ENCODE measurements at regions not wholly inside any gene's neighbourhood (a gene's known extent, or its start where the extent isn't known, plus 50 kb on each side); places are given as distances from the start of the nearest gene placed in this dataset.
"Not testable (repeated sequence)": the region's sequence is repeated elsewhere in the genome, so short reads cannot be mapped to it uniquely, and the experiment has no call there.

DNA sequence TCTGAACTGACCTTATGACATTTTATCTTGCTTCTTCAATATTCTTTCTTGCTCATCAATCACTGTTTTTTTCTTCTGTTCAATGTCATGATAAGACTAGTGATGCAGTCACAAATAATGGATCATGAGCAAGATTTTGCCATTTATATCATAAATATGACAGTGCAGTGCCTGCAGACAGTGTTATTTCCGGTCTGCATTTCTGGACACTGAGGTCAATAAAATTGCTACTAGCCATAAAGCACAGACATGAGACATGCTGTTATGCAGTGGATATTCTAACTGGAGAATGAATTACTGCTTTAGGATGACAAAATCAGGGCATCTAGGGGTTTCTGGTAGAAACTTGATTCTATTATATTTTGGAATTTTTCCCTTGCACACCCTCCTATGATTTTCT is 1509.7 kb upstream of the LRRTM3 start:
- ChIA-PET POLR2A (no interaction called here), CTCF (no interaction called here)
- no peak overlapping the region for H3K27ac Mint-ChIP-seq
- H3K4me3 Mint-ChIP-seq, result no peak overlapping the region
- DNase-seq, result no peak
- H3K27me3 Mint-ChIP-seq, result no peaks in the 10 kb centered on the region
- no peaks in the 10 kb centered on the region for H3K36me3 Mint-ChIP-seq (ENCODE audit: low read depth)
- H3K4me1 Mint-ChIP-seq, result no peaks in the 10 kb centered on the region
- peaks cover 12% of the 10 kb centered on the region for H3K9me3 Mint-ChIP-seq

DNA sequence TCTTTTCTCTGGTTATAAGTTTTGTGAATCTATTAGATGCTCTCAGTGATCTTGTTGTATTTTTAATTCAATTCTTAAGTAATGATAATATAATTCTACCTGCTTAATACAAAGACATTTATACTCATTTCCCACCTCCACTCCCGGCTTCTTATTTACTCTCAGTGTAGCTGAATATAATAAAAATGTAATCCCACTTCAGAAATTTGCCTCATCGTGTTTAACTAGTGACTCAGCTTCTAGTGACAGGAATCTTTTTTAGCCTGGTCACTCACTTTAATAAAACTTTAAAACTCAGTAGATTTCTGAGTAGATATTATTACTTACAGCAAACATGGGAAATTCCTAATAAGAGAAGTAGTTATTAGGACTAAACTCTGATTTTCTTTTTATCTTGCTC is 1506.2 kb upstream of the LRRTM3 start:
- Mint-ChIP-seq H3K4me3 (no peak overlapping the region), H3K36me3 (ENCODE audit: low read depth) (no peaks in the 10 kb centered on the region), H3K9me3 (peaks cover 3% of the 10 kb centered on the region), H3K27ac (no peak overlapping the region), H3K4me1 (no peaks in the 10 kb centered on the region), H3K27me3 (no peaks in the 10 kb centered on the region)
- ChIA-PET CTCF (no interaction called here), POLR2A (no interaction called here)
- no peak for DNase-seq

DNA sequence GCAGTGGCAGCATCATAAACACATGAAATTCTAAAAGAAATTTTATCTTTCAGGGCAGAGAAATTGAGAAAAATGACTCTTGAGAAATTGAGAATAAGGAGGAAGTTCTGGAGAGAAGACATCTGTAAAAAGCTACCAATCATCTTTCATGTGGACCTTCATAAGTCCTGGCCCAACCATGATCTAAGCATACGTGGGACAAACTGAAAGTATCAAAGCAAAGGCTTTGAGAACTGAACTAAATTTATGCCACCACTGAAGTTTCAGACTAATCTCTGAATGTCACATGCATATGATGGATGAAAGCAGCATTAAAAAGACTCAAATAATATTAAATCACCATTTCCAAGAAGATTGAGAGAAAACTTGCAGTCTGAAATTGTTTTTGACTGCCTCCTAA is 1502.8 kb upstream of the LRRTM3 start:
- H3K4me3 Mint-ChIP-seq, result no peak overlapping the region
- H3K36me3 Mint-ChIP-seq (ENCODE audit: low read depth), result no peaks in the 10 kb centered on the region
- no peak overlapping the region for H3K27ac Mint-ChIP-seq
- DNase-seq, result no peak
- no peaks in the 10 kb centered on the region for H3K9me3 Mint-ChIP-seq
- POLR2A ChIA-PET, result no interaction called here
- no peaks in the 10 kb centered on the region for H3K4me1 Mint-ChIP-seq
- H3K27me3 Mint-ChIP-seq, result no peaks in the 10 kb centered on the region
- CTCF ChIA-PET, result no interaction called here

DNA sequence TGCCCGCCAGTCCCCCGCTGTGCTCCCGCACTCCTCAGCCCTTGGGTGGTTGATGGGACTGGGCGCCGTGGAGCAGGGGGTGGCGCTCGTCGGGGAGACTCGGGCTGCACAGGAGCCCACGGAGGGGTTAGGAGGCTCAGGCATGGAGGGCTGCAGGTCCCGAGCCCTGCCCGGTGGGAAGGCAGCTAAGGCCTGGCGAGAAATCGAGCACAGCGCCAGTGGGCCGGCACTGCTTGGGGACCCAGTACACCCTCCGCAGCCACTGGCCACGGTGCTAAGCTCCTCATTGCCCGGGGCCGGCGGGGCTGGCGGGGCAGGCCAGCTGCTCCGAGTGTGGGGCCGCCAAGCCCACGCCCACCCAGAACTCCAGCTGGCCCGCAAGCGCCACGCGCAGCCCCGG is 1496.5 kb upstream of the LRRTM3 start:
- H3K27ac Mint-ChIP-seq; POLR2A ChIA-PET; H3K4me1 Mint-ChIP-seq; CTCF ChIA-PET; DNase-seq; H3K36me3 Mint-ChIP-seq (ENCODE audit: low read depth); H3K9me3 Mint-ChIP-seq; H3K27me3 Mint-ChIP-seq; H3K4me3 Mint-ChIP-seq: not testable (repeated sequence)

DNA sequence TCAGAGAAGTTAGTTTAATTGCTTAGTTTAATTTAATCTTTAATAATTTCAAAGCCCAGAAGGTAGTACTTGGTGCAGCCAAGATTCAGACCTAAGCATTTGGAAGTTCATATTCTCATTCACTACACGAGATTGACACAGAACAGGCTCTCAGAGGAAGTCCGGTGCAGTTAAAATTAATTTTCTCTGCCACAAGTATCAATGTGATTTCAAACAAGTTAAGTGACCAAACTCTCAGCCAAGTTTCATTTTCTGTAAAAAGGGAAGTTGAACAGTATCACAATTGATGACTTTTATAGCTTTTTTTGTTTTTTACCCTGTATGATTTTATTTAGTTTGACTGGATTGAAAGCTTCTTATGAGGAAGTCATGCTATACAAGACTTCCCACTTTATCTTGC is 1494.9 kb upstream of the LRRTM3 start:
- CTCF ChIA-PET, result no interaction called here
- H3K4me1 Mint-ChIP-seq, result no peaks in the 10 kb centered on the region
- POLR2A ChIA-PET, result no interaction called here
- DNase-seq, result no peak
- no peaks in the 10 kb centered on the region for H3K27me3 Mint-ChIP-seq
- H3K36me3 Mint-ChIP-seq (ENCODE audit: low read depth), result no peaks in the 10 kb centered on the region
- H3K4me3 Mint-ChIP-seq, result no peak overlapping the region
- peaks cover 3% of the 10 kb centered on the region for H3K9me3 Mint-ChIP-seq
- H3K27ac Mint-ChIP-seq, result no peak overlapping the region

DNA sequence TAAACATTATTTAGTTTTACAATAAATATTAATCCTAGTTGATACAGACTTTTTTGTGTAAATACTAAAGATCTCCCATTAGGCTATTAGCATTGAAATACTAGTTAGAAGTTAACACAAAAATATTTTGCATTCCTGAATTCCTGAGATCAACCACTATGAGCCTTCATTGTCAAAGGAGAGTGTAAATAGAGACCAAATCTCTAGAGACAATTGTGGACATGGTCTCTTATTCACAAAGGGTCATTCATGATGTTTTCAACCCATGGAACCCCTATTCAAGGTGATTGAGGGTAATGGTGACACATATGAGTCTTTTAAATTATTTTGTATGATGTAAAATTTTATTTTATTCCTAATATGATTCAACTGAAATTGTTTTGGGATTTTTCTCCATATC is 1454.8 kb upstream of the LRRTM3 start:
- ChIA-PET POLR2A (no interaction called here), CTCF (no interaction called here)
- no peak overlapping the region for H3K27ac Mint-ChIP-seq
- no peak overlapping the region for H3K4me3 Mint-ChIP-seq
- H3K4me1 Mint-ChIP-seq, result no peaks in the 10 kb centered on the region
- no peaks in the 10 kb centered on the region for H3K36me3 Mint-ChIP-seq (ENCODE audit: low read depth)
- DNase-seq, result no peak
- no peaks in the 10 kb centered on the region for H3K27me3 Mint-ChIP-seq
- peaks cover 13% of the 10 kb centered on the region for H3K9me3 Mint-ChIP-seq

DNA sequence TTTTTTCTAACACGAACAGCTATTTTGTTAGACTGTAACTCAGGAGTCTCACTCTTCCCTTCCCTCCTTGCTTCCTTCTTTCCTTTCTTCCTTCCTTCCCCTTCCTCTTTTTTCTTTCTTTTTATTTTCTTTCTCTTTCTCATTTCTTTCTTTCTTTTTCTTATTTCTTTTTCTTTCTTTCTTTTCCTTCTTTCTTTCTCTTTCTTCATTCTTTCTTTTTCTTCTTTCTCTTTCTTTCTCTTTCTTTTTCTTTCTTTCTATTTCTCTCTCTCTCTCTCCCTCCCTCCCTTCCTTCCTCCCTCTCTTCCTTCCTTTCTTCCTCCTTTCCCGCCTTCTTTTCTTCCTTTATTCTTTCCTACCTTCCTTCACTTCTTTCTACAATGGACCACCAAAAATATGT is 1443.0 kb upstream of the LRRTM3 start:
- Mint-ChIP-seq H3K4me3 (no peak overlapping the region), H3K27ac (no peak overlapping the region), H3K36me3 (ENCODE audit: low read depth) (no peaks in the 10 kb centered on the region), H3K4me1 (no peaks in the 10 kb centered on the region), H3K9me3 (peaks cover 6% of the 10 kb centered on the region), H3K27me3 (no peaks in the 10 kb centered on the region)
- ChIA-PET CTCF (no interaction called here), POLR2A (no interaction called here)
- no peak for DNase-seq

DNA sequence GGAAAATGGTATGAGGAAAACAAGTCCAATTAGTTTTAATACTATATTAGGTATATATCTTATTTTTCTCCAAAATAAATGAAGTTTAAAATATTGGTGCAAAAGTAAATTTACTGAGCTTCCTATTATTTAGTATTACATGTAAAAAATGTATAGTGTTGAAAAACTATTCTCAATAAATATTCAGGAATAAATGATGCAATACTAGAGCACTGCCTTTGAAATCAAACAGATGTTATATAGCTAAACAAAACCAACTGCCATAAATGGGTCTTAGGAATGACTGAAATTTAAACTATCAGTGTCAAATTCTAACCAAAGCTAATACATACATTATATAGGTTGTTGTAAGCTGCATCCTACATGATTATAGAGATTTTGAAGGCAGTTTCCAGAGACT is 1434.0 kb upstream of the LRRTM3 start:
- Mint-ChIP-seq H3K27me3 (no peaks in the 10 kb centered on the region), H3K4me3 (no peak overlapping the region), H3K36me3 (ENCODE audit: low read depth) (no peaks in the 10 kb centered on the region), H3K27ac (no peak overlapping the region), H3K4me1 (no peaks in the 10 kb centered on the region), H3K9me3 (peaks cover 9% of the 10 kb centered on the region)
- ChIA-PET POLR2A (no interaction called here), CTCF (no interaction called here)
- DNase-seq, result no peak

DNA sequence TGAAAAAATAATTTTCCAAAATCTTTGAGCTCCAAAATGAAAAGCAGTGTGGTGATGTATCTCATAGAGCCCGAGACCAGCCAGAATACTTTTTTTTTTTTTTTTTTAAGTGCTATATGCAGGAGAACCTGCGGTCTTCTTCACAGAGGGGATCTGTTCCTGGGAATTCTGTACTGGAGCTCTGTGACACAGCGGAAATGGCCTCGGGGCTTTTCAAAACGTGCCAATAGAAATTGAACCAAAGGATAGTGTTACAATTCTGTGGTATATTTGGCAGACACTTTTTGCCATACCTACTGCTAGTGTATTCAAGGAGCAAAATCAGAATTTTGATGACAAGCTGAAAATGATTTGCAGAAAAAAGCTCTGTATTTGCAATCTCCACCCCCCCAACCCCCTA is 1429.3 kb upstream of the LRRTM3 start:
- Mint-ChIP-seq H3K27ac (no peak overlapping the region), H3K9me3 (peaks cover 14% of the 10 kb centered on the region), H3K36me3 (ENCODE audit: low read depth) (no peaks in the 10 kb centered on the region), H3K4me1 (no peaks in the 10 kb centered on the region), H3K4me3 (no peak overlapping the region), H3K27me3 (no peaks in the 10 kb centered on the region)
- POLR2A ChIA-PET, result no interaction called here
- CTCF ChIA-PET, result no interaction called here
- no peak for DNase-seq

DNA sequence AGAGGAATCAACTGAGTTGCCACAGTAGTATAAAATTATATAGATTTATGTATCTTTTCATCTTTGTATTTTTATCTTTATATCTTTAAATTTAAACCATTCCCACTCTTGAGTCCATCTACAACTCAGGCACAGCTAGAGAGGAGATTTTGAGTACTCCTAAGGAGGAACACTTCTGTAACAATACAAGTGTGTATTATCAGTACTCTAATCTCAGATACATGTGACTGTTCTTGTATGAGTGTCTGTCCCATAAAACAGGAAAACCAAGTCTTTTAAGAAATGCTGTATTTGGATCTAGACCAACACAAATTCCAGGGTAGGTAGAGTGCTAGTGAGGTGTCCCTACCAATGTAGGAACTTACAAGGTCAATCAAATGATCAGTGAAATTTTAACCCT is 1428.0 kb upstream of the LRRTM3 start:
- no peak for DNase-seq
- H3K27me3 Mint-ChIP-seq, result no peaks in the 10 kb centered on the region
- H3K36me3 Mint-ChIP-seq (ENCODE audit: low read depth), result no peaks in the 10 kb centered on the region
- H3K9me3 Mint-ChIP-seq, result peaks cover 14% of the 10 kb centered on the region
- ChIA-PET CTCF (no interaction called here), POLR2A (no interaction called here)
- no peak overlapping the region for H3K4me3 Mint-ChIP-seq
- H3K4me1 Mint-ChIP-seq, result no peaks in the 10 kb centered on the region
- no peak overlapping the region for H3K27ac Mint-ChIP-seq

DNA sequence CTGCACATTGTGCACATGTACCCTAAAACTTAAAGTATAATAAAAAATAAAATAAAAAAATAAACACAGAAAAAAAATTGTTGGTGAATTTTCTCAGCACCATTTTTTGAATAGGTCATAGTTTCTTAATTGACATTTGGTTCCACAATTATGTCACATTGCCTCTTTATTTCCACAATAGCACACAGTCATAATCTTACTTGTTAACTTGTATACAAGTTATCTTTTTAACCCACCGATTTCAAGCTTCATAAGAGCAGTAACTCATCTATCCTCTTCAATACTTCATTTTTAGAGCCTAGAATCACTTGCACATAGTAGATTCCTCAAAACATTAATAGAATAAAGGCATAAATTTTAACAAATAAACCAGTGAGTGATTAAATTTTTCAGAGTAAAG is 1425.1 kb upstream of the LRRTM3 start:
- H3K4me3 Mint-ChIP-seq, result no peak overlapping the region
- ChIA-PET CTCF (no interaction called here), POLR2A (no interaction called here)
- peaks cover 10% of the 10 kb centered on the region for H3K9me3 Mint-ChIP-seq
- no peak overlapping the region for H3K27ac Mint-ChIP-seq
- no peaks in the 10 kb centered on the region for H3K36me3 Mint-ChIP-seq (ENCODE audit: low read depth)
- DNase-seq, result no peak
- no peaks in the 10 kb centered on the region for H3K27me3 Mint-ChIP-seq
- no peaks in the 10 kb centered on the region for H3K4me1 Mint-ChIP-seq

DNA sequence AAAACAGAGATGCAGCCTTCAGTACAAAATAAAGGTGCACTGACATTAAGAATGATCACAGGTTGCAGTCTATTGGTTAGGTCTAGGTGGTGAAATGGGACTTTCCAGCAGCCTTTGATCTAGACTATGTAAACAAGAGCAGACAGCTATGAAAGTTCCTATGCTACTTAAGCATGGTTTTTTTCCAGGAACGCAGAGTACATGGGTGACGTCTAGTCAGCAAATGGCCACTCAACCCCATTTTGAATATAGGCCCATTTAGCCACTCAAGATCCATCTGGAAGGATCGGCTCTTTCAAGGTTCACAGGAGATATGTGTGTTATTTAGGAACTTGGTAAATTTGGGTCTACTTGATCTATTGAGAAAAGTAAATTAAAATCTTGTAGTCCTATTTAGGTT is 1424.6 kb upstream of the LRRTM3 start:
- CTCF ChIA-PET, result no interaction called here
- Mint-ChIP-seq H3K27ac (no peak overlapping the region), H3K27me3 (no peaks in the 10 kb centered on the region), H3K4me3 (no peak overlapping the region), H3K9me3 (peaks cover 9% of the 10 kb centered on the region), H3K4me1 (no peaks in the 10 kb centered on the region), H3K36me3 (ENCODE audit: low read depth) (no peaks in the 10 kb centered on the region)
- POLR2A ChIA-PET, result no interaction called here
- no peak for DNase-seq

DNA sequence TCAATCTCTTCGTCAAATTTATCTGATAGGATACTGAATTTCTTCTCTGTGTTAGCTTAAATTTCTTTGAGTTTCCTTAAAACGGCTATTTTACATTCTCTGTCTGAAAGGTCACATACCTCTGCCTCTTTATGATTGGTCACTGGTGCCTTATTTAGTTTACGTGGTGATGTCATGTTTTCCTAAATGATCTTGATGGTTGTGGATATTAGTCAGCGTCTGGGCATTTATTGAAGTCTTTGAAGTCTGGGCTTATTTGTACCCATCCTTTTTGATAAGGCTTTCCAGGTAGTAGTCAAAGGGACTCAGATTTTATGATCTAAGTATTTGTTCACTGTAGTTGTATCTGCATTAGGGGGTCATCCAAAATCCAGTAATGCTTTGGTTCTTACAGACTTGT is 1407.5 kb upstream of the LRRTM3 start:
- ChIA-PET POLR2A (no interaction called here), CTCF (no interaction called here)
- Mint-ChIP-seq H3K9me3 (peaks cover 2% of the 10 kb centered on the region), H3K4me1 (no peaks in the 10 kb centered on the region), H3K27ac (no peak overlapping the region), H3K27me3 (no peaks in the 10 kb centered on the region), H3K4me3 (no peak overlapping the region), H3K36me3 (ENCODE audit: low read depth) (no peaks in the 10 kb centered on the region)
- DNase-seq, result no peak

DNA sequence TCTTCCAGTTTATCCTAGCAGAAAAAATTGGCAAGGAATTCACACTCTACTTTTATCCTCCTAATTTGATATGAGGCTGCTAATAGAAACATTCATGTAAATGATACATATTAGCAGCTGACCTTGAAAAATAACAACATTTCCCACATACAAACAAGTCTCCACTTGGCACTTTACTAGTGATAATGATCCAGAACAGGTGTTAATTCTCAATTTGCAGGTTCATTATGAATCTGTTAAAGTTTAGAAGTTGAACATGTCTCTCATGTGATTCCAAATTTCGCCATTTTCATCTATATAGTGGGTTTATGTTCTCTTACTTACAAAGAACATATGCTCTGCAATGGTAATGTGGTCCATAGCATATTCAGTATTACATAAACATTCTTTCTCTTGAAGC is 1396.8 kb upstream of the LRRTM3 start:
- Mint-ChIP-seq H3K27ac (no peak overlapping the region), H3K27me3 (no peaks in the 10 kb centered on the region), H3K36me3 (ENCODE audit: low read depth) (no peaks in the 10 kb centered on the region), H3K4me3 (no peak overlapping the region), H3K4me1 (no peaks in the 10 kb centered on the region), H3K9me3 (no peaks in the 10 kb centered on the region)
- ChIA-PET CTCF (no interaction called here), POLR2A (no interaction called here)
- no peak for DNase-seq

DNA sequence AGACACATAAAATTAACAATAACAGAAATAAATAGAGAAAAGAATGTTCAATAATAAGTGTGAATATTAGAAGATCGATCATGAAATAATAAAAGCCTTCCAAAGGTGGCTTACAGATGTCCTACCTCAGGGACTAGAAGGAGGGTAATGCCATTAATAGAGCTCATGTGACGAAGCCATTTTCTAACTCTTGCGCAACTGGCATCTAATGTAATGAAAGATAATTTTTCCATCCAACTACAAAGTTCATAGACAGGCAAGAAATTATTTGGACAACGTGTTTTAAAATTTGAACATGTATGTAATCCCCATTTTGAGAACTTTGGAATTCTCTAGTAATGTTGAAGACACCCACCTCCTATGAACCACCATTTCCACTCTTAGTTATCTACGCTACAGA is 1394.3 kb upstream of the LRRTM3 start:
- no peak for DNase-seq
- H3K4me3 Mint-ChIP-seq, result no peak overlapping the region
- no peaks in the 10 kb centered on the region for H3K9me3 Mint-ChIP-seq
- H3K27me3 Mint-ChIP-seq, result no peaks in the 10 kb centered on the region
- ChIA-PET CTCF (no interaction called here), POLR2A (no interaction called here)
- H3K27ac Mint-ChIP-seq, result no peak overlapping the region
- no peaks in the 10 kb centered on the region for H3K4me1 Mint-ChIP-seq
- H3K36me3 Mint-ChIP-seq (ENCODE audit: low read depth), result no peaks in the 10 kb centered on the region

All from activated CD4-positive, alpha-beta memory T cell treated with anti-CD3 and anti-CD28 coated beads, Interleukin-2, amount 10 ng/mL, durations not matched to agents 7 days and 5 days (primary cell).